K562 (cell line): ENCODE measurements at regions not wholly inside any gene's neighbourhood (a gene's known extent, or its start where the extent isn't known, plus 50 kb on each side); places are given as distances from the start of the nearest gene placed in this dataset.

Source experiments
- ATAC-seq: fragments of 200-7000 bp; cut with Tn5 transposase; 3 replicates; pipeline ENCODE4 v1.9.1; 2020; ENCODE audit warnings: moderate library complexity
- BruUV-seq: library from RNA; stranded (reverse); fragments of 400-500 nt; replicated peaks from 2 replicates; lab custom pipeline; 2021; lab: Mats Ljungman, UMichigan
- CTCF ChIA-PET: fragments of 300-600 bp; formaldehyde crosslinking; extraction: SDS; loops from one replicate; lab custom pipeline; 2021; ENCODE audit warnings: low intra/inter-chr PET ratio; lab: Yijun Ruan, JAX
- POLR2A ChIA-PET: fragments of 300-600, 350-650 bp; sonication (Branson Sonifier 250); formaldehyde crosslinking; extraction: SDS; loops from one replicate; lab custom pipeline; 2021; ENCODE audit warnings: antibody characterized with exemption, inconsistent platforms; lab: Yijun Ruan, JAX
- DNase-seq, 4 experiments: peaks; one replicate each; pipeline versions ENCODE4 v3.0.0 to v3.0.0-alpha.2; 2011 to 2018; ENCODE audit warnings: low spot score in 3 of 4, mixed read lengths in 3 of 4; ENCODE audit errors: extremely low read depth in 1 of 4
- FAIRE-seq: peaks from 2 replicates; lab custom pipeline; 2011; peaks lifted over from hg19 to GRCh38; lab: Jason Lieb, UNC
- H2AFZ ChIP-seq: 2 replicates; pipeline ENCODE4 v1.6.0; 2011; ENCODE audit warnings: low read depth, low read length, control low read depth, inconsistent platforms
- H3K27ac ChIP-seq: fragments of 200-600 bp; 3 replicates; pipeline ENCODE4 v1.8.0; 2011; ENCODE audit warnings: low read depth, mild to moderate bottlenecking, control low read depth, inconsistent platforms, low read length, moderate library complexity, mixed read lengths; ENCODE audit errors: extremely low read depth
- H3K27me3 ChIP-seq, 2 experiments: fragments of 300-600 bp in 1 of 2; 2 replicates in 1 of 2; 3 replicates in 1 of 2; pipeline versions ENCODE4 v1.6.0 to v1.8.0; 2011; ENCODE audit warnings: inconsistent platforms in 2 of 2, low read length in 2 of 2, mild to moderate bottlenecking in 1 of 2, mixed read lengths in 1 of 2, moderate library complexity in 1 of 2; ENCODE audit not compliant: control insufficient read depth in 2 of 2, insufficient read depth in 2 of 2
- H3K36me3 ChIP-seq: fragments of 300-600 bp; 3 replicates; pipeline ENCODE4 v1.8.0; 2011; ENCODE audit warnings: mild to moderate bottlenecking, low read length, inconsistent platforms; ENCODE audit not compliant: control insufficient read depth, insufficient read depth
- H3K4me1 ChIP-seq, 2 experiments: fragments of 200-600 bp in 1 of 2; replicated peaks in 1 of 2; 2 replicates in 1 of 2; 3 replicates in 1 of 2; pipeline versions ENCODE4 v1.5.1 to v1.8.0; 2011; ENCODE audit warnings: inconsistent platforms in 2 of 2, low read length in 2 of 2, mild to moderate bottlenecking in 1 of 2, mixed read lengths in 1 of 2, moderate library complexity in 1 of 2; ENCODE audit not compliant: control insufficient read depth in 2 of 2, insufficient read depth in 2 of 2
- H3K4me2 ChIP-seq: 2 replicates; pipeline ENCODE4 v1.6.1; 2011; ENCODE audit warnings: low read length, control low read depth, inconsistent platforms, mixed read lengths; ENCODE audit not compliant: insufficient read depth
- H3K4me3 ChIP-seq: fragments of 200-600 bp; sonication (generic), shearing (Covaris generic); 2 replicates; pipeline ENCODE4 v1.5.1; 2016; ENCODE audit warnings: control low read depth, inconsistent platforms
- H3K79me2 ChIP-seq: fragments of 200-600 bp; 3 replicates; pipeline ENCODE4 v1.8.0; 2011; ENCODE audit warnings: low read length, inconsistent platforms; ENCODE audit not compliant: control insufficient read depth, insufficient read depth
- H3K9ac ChIP-seq, 2 experiments: 2 replicates each; pipeline versions ENCODE4 v1.6.0 to v1.6.1; 2011; ENCODE audit warnings: low read depth in 2 of 2, low read length in 2 of 2, control low read depth in 1 of 2, inconsistent platforms in 1 of 2, mild to moderate bottlenecking in 1 of 2, mixed read lengths in 1 of 2; ENCODE audit not compliant: insufficient read depth in 1 of 2
- H3K9me1 ChIP-seq: one replicate; pipeline ENCODE4 v1.6.0; 2011; ENCODE audit warnings: inconsistent platforms, mild to moderate bottlenecking, low read length, moderate library complexity; ENCODE audit not compliant: control insufficient read depth, insufficient read depth
- H3K9me3 ChIP-seq: replicated peaks from 2 replicates; pipeline ENCODE4 v1.5.1; 2011; ENCODE audit warnings: low read depth, low read length, inconsistent platforms; ENCODE audit not compliant: control insufficient read depth, insufficient read depth
- H4K20me1 ChIP-seq: replicated peaks from 2 replicates; pipeline ENCODE4 v1.6.1; 2011; ENCODE audit warnings: low read length, inconsistent platforms, mixed read lengths; ENCODE audit not compliant: control insufficient read depth, insufficient read depth
- CBX8 ChIP-seq: fragments of 200-600 bp; sonication (generic); IDR thresholded peaks from 2 replicates; pipeline ENCODE4 v1.6.1; 2012; ENCODE audit warnings: borderline replicate concordance, mixed run types, low read depth, mild to moderate bottlenecking, moderate library complexity, mixed read lengths, low read length, control low read depth, inconsistent platforms; ENCODE audit not compliant: poor library complexity, severe bottlenecking; ENCODE audit errors: extremely low read depth
- CHCHD3 ChIP-seq: fragments of 250-450 bp; sonication (Bioruptor Pico); IDR thresholded peaks from 2 replicates; pipeline ENCODE4 v2.1.2; 2022; ENCODE audit warnings: mild to moderate bottlenecking
- GABPB2 ChIP-seq: fragments of 250-450 bp; sonication (Bioruptor Pico); conservative IDR thresholded peaks from 2 replicates; pipeline ENCODE4 v1.5.1; 2021; ENCODE audit warnings: mild to moderate bottlenecking
- MEF2A ChIP-seq: IDR thresholded peaks from 2 replicates; pipeline ENCODE4 v1.6.1; 2011; ENCODE audit warnings: low read depth, mild to moderate bottlenecking, low read length, moderate library complexity; ENCODE audit not compliant: control insufficient read depth
- NELFE ChIP-seq: IDR thresholded peaks from 2 replicates; pipeline ENCODE4 v1.6.1; 2011; ENCODE audit warnings: mild to moderate bottlenecking; ENCODE audit not compliant: insufficient read depth, insufficient read length
- POLR2H ChIP-seq: IDR thresholded peaks from 2 replicates; pipeline ENCODE4 v1.6.1; 2016; ENCODE audit warnings: missing genetic modification characterization, low read depth, mild to moderate bottlenecking, control low read depth, missing compliant biosample characterization, moderate library complexity
- SIN3A ChIP-seq, 2 experiments: fragments of 150-350 bp in 1 of 2; IDR thresholded peaks; 2 replicates each; pipeline ENCODE4 v1.6.1; 2011 to 2016; ENCODE audit warnings: borderline replicate concordance in 2 of 2, low read depth in 2 of 2, low read length in 2 of 2, mild to moderate bottlenecking in 2 of 2, moderate library complexity in 2 of 2; ENCODE audit not compliant: control insufficient read depth in 1 of 2
- U2AF2 ChIP-seq: fragments of 200-400 bp; formaldehyde crosslinking; optimal IDR thresholded peaks from 2 replicates; pipeline ENCODE3; 2017; ENCODE audit warnings: low read depth, mild to moderate bottlenecking, low read length
- ZNF232 ChIP-seq: sonication (generic); formaldehyde crosslinking; IDR thresholded peaks from 2 replicates; pipeline ENCODE4 v1.8.0; 2022; ENCODE audit warnings: mild to moderate bottlenecking, missing genetic modification reagents
- ZNF431 ChIP-seq: sonication (generic); formaldehyde crosslinking; IDR thresholded peaks from 2 replicates; pipeline ENCODE4 v1.8.0; 2022; ENCODE audit warnings: mild to moderate bottlenecking, missing genetic modification reagents
- ZNF507 ChIP-seq: conservative IDR thresholded peaks from 2 replicates; pipeline ENCODE4 v1.6.1; 2017; ENCODE audit warnings: missing genetic modification characterization, missing compliant biosample characterization
- ZNF699 ChIP-seq: fragments of 250-450 bp; sonication (Bioruptor Pico); IDR thresholded peaks from 2 replicates; pipeline ENCODE4 v1.8.0; 2021; ENCODE audit warnings: mild to moderate bottlenecking, moderate library complexity; ENCODE audit not compliant: insufficient replicate concordance
- ZNF780A ChIP-seq: fragments of 250-450 bp; sonication (Bioruptor Pico); IDR thresholded peaks from 2 replicates; pipeline ENCODE4 v1.5.0; 2021; ENCODE audit warnings: mild to moderate bottlenecking
- ZSCAN32 ChIP-seq: fragments of 450-650 bp; formaldehyde crosslinking; IDR thresholded peaks from 2 replicates; pipeline ENCODE4 v1.4.0; 2020; ENCODE audit warnings: mild to moderate bottlenecking, moderate library complexity
- WGBS: fragments of 100-300 bp; shearing (Covaris generic); methylation state at CpG from one replicate; pipeline ENCODE4 v1.1.6; 2016; ENCODE audit warnings: low coverage, mixed read lengths; ENCODE audit not compliant: insufficient coverage; ENCODE audit errors: missing lambda C conversion rate; 5-methylcytosine and 5-hydroxymethylcytosine counted together
- in situ Hi-C: fragments of 300-500 bp; cut with MboI; formaldehyde crosslinking; loops from 4 replicates; pipeline ENCODE4 v1.15.0; 2018; ENCODE audit warnings: inconsistent platforms, mixed read lengths
- intact Hi-C: fragments of 100-400 bp; cut with micrococcal nuclease; formaldehyde crosslinking; loops from 2 replicates; pipeline ENCODE4 v1.14.2; 2022
- TF ChIP-seq, protein P1 (sequence below): fragments of 450-650 bp; formaldehyde crosslinking; IDR thresholded peaks from 2 replicates; pipeline ENCODE4 v1.4.0; 2022; ENCODE audit warnings: missing genetic modification characterization
- TF ChIP-seq, protein P2 (sequence below): sonication (generic); formaldehyde crosslinking; IDR thresholded peaks from 2 replicates; pipeline ENCODE4 v1.8.0; 2022; ENCODE audit warnings: mild to moderate bottlenecking, missing genetic modification reagents
- TF ChIP-seq, protein P3 (sequence below): sonication (generic); formaldehyde crosslinking; IDR thresholded peaks from 2 replicates; pipeline ENCODE4 v1.8.0; 2023; ENCODE audit warnings: mild to moderate bottlenecking, missing genetic modification reagents

DNA sequence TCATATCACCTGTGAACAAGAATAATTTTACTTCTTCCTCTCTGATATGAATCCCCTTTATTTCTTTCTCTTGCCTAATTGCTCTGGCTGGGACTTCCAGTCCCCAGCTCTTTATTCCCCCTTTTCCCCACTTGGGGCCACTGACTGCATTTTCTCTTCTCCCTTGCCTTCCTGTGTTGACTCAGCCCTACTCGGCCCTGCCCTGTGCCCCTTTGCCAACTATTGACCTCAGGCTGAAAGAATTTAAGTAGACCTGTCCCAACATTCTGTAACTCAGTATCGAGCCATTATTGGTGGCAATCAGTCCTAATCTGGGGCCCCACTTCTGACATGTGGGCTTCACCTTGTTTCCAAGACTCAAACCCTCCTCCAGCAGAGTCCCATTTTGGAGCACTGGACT is 60.6 kb upstream of the STUM start:
- in situ Hi-C loops (no loop called here), intact Hi-C loops (no loop called here)
- Histone ChIP-seq H3K4me2 (no peak overlapping the region), H3K27me3 (peaks cover 42 to 64% of the 10 kb centered on the region in 2 experiments), H3K4me3 (no peak overlapping the region), H3K4me1 (no peaks in the 10 kb centered on the region), H3K36me3 (no peaks in the 10 kb centered on the region), H2AFZ (no peak overlapping the region), H3K79me2 (no peaks in the 10 kb centered on the region), H4K20me1 (0 out of 2 replicates have a peak, but pooled peaks cover 4% of the 10 kb centered on the region), H3K9me3 (no peaks in the 10 kb centered on the region), H3K9me1 (no peaks in the 10 kb centered on the region), H3K9ac (no peak overlapping the region), H3K27ac (no peak overlapping the region)
- no peak for FAIRE-seq
- ATAC-seq: no peak
- POLR2A ChIA-PET: interaction anchor here (1.6 kb wide), 1 partner anchor 8 kb away, joined by 6 read pairs; no protein-coding TSS in a partner anchor
- 0% methylated on average over 2 of the region's 2 CpGs for WGBS
- no TSS peak for BruUV-seq
- CTCF ChIA-PET: no interaction called here
- no peak for DNase-seq
- TF ChIP-seq ZNF431 (CRISPR knock-in tag): no peak
- no peak for TF ChIP-seq ZNF232
- no peak for TF ChIP-seq ZNF699 (CRISPR knock-in tag)
- TF ChIP-seq NELFE: no peak
- TF ChIP-seq ZNF780A (CRISPR knock-in tag): no peak
- no peak for TF ChIP-seq ZNF507 (tag)
- TF ChIP-seq GABPB2 (CRISPR knock-in tag): no peak
- TF ChIP-seq U2AF2: no peak
- no peak for TF ChIP-seq SIN3A (IDR thresholded peaks at IDR 0.05; ENCODE audit: borderline replicate concordance in 2 of 2, control insufficient read depth in 1 of 2, low read depth in 2 of 2, low read length in 2 of 2)
- TF ChIP-seq, protein P1, sequence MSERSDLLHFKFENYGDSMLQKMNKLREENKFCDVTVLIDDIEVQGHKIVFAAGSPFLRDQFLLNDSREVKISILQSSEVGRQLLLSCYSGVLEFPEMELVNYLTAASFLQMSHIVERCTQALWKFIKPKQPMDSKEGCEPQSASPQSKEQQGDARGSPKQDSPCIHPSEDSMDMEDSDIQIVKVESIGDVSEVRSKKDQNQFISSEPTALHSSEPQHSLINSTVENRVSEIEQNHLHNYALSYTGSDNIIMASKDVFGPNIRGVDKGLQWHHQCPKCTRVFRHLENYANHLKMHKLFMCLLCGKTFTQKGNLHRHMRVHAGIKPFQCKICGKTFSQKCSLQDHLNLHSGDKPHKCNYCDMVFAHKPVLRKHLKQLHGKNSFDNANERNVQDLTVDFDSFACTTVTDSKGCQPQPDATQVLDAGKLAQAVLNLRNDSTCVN (CRISPR knock-in tag): no peak
- no peak for TF ChIP-seq ZSCAN32 (CRISPR knock-in tag)
- no peak for TF ChIP-seq CBX8
- TF ChIP-seq, protein P2, sequence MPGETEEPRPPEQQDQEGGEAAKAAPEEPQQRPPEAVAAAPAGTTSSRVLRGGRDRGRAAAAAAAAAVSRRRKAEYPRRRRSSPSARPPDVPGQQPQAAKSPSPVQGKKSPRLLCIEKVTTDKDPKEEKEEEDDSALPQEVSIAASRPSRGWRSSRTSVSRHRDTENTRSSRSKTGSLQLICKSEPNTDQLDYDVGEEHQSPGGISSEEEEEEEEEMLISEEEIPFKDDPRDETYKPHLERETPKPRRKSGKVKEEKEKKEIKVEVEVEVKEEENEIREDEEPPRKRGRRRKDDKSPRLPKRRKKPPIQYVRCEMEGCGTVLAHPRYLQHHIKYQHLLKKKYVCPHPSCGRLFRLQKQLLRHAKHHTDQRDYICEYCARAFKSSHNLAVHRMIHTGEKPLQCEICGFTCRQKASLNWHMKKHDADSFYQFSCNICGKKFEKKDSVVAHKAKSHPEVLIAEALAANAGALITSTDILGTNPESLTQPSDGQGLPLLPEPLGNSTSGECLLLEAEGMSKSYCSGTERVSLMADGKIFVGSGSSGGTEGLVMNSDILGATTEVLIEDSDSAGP (CRISPR knock-in tag): no peak
- TF ChIP-seq, protein P3, sequence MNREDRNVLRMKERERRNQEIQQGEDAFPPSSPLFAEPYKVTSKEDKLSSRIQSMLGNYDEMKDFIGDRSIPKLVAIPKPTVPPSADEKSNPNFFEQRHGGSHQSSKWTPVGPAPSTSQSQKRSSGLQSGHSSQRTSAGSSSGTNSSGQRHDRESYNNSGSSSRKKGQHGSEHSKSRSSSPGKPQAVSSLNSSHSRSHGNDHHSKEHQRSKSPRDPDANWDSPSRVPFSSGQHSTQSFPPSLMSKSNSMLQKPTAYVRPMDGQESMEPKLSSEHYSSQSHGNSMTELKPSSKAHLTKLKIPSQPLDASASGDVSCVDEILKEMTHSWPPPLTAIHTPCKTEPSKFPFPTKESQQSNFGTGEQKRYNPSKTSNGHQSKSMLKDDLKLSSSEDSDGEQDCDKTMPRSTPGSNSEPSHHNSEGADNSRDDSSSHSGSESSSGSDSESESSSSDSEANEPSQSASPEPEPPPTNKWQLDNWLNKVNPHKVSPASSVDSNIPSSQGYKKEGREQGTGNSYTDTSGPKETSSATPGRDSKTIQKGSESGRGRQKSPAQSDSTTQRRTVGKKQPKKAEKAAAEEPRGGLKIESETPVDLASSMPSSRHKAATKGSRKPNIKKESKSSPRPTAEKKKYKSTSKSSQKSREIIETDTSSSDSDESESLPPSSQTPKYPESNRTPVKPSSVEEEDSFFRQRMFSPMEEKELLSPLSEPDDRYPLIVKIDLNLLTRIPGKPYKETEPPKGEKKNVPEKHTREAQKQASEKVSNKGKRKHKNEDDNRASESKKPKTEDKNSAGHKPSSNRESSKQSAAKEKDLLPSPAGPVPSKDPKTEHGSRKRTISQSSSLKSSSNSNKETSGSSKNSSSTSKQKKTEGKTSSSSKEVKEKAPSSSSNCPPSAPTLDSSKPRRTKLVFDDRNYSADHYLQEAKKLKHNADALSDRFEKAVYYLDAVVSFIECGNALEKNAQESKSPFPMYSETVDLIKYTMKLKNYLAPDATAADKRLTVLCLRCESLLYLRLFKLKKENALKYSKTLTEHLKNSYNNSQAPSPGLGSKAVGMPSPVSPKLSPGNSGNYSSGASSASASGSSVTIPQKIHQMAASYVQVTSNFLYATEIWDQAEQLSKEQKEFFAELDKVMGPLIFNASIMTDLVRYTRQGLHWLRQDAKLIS (CRISPR knock-in tag): no peak
- no peak for TF ChIP-seq CHCHD3 (CRISPR knock-in tag)
- TF ChIP-seq POLR2H: no peak
- TF ChIP-seq MEF2A: no peak
